ENCODE measurements at regions not wholly inside any gene's neighbourhood (a gene's known extent, or its start where the extent isn't known, plus 50 kb on each side); places are given as distances from the start of the nearest gene placed in this dataset.

GRCh38 chr17:62188713-62189112 lies 123.6 kb upstream of the MED13 start:
- Histone ChIP-seq H3K9me3 (ENCODE audit: control insufficient read depth, insufficient read depth, low read depth, low read length) (no peaks in the 10 kb centered on the region), H3K9ac (ENCODE audit: insufficient read depth, low read length) (no peak overlapping the region), H3K4me1 (ENCODE audit: control insufficient read depth, extremely low read depth, insufficient read depth, low read length) (no peaks in the 10 kb centered on the region), H3K79me2 (ENCODE audit: control insufficient read depth, insufficient read depth, low read length) (no peaks in the 10 kb centered on the region), H4K20me1 (ENCODE audit: control insufficient read depth, extremely low read depth, insufficient read depth, low read length) (no peaks in the 10 kb centered on the region), H3K27ac (ENCODE audit: insufficient read depth, low read length) (no peak overlapping the region), H3K4me2 (ENCODE audit: extremely low read depth, insufficient read depth, low read length) (no peak overlapping the region), H3K27me3 (ENCODE audit: control insufficient read depth, insufficient read depth, low read length) (no peaks in the 10 kb centered on the region), H2AFZ (ENCODE audit: low read length) (no peak overlapping the region), H3K4me3 (replicated peaks in 1 of 4; ENCODE audit: control extremely low read depth in 1 of 4, insufficient read depth in 1 of 4, low read depth in 3 of 4, low read length in 4 of 4) (no peak overlapping the region), H3K36me3 (ENCODE audit: control insufficient read depth, insufficient read depth, low read length) (no peaks in the 10 kb centered on the region)
- DNase-seq (ENCODE audit: low read depth in 2 of 2), result no peak
- TF ChIP-seq, protein P1, sequence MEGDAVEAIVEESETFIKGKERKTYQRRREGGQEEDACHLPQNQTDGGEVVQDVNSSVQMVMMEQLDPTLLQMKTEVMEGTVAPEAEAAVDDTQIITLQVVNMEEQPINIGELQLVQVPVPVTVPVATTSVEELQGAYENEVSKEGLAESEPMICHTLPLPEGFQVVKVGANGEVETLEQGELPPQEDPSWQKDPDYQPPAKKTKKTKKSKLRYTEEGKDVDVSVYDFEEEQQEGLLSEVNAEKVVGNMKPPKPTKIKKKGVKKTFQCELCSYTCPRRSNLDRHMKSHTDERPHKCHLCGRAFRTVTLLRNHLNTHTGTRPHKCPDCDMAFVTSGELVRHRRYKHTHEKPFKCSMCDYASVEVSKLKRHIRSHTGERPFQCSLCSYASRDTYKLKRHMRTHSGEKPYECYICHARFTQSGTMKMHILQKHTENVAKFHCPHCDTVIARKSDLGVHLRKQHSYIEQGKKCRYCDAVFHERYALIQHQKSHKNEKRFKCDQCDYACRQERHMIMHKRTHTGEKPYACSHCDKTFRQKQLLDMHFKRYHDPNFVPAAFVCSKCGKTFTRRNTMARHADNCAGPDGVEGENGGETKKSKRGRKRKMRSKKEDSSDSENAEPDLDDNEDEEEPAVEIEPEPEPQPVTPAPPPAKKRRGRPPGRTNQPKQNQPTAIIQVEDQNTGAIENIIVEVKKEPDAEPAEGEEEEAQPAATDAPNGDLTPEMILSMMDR (conservative IDR thresholded peaks at IDR 0.05 in 1 of 2, IDR thresholded peaks at IDR 0.05 in 1 of 2; ENCODE audit: low read depth in 1 of 2, low read length in 2 of 2), result no peak
- TF ChIP-seq EZH2 (IDR thresholded peaks at IDR 0.05; ENCODE audit: low read length, missing control alignments), result no peak

DNA sequence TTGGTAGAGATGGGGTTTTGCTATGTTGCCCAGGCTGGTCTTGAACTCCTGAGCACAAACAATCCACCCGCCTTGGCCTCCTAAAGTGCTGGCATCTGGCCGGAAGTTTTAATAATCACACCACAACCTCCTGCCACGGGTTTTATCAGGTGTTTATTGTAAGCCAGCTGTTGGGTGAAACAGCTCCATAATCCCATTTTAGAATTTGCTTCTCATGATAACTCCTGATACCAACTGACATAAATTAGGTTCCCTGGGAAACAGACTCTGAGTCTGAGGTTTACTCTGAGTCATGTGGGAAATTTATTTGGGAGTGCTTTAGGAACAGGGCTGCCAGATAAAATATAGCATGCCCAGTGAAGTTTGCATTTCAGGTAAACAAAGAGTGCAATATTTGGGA lies 122.6 kb upstream of the MED13 start:
- H3K36me3 ChIP-seq (ENCODE audit: control insufficient read depth, insufficient read depth, low read length), result no peaks in the 10 kb centered on the region
- H3K27me3 ChIP-seq (ENCODE audit: control insufficient read depth, insufficient read depth, low read length), result no peaks in the 10 kb centered on the region
- H3K4me3 ChIP-seq (replicated peaks in 1 of 4; ENCODE audit: control extremely low read depth in 1 of 4, insufficient read depth in 1 of 4, low read depth in 3 of 4, low read length in 4 of 4), result no peak overlapping the region
- TF ChIP-seq EZH2 (IDR thresholded peaks at IDR 0.05; ENCODE audit: low read length, missing control alignments), result no peak
- TF ChIP-seq, protein P1 (conservative IDR thresholded peaks at IDR 0.05 in 1 of 2, IDR thresholded peaks at IDR 0.05 in 1 of 2; ENCODE audit: low read depth in 1 of 2, low read length in 2 of 2), result no peak
- H3K4me1 ChIP-seq (ENCODE audit: control insufficient read depth, extremely low read depth, insufficient read depth, low read length), result no peaks in the 10 kb centered on the region
- no peak overlapping the region for H3K27ac ChIP-seq (ENCODE audit: insufficient read depth, low read length)
- no peaks in the 10 kb centered on the region for H3K79me2 ChIP-seq (ENCODE audit: control insufficient read depth, insufficient read depth, low read length)
- no peaks in the 10 kb centered on the region for H3K9me3 ChIP-seq (ENCODE audit: control insufficient read depth, insufficient read depth, low read depth, low read length)
- no peak overlapping the region for H3K9ac ChIP-seq (ENCODE audit: insufficient read depth, low read length)
- H4K20me1 ChIP-seq (ENCODE audit: control insufficient read depth, extremely low read depth, insufficient read depth, low read length), result no peaks in the 10 kb centered on the region
- no peak overlapping the region for H2AFZ ChIP-seq (ENCODE audit: low read length)
- H3K4me2 ChIP-seq (ENCODE audit: extremely low read depth, insufficient read depth, low read length), result no peak overlapping the region
- peak; percentile 25 to 59 for DNase-seq (ENCODE audit: low read depth in 2 of 2)

DNA sequence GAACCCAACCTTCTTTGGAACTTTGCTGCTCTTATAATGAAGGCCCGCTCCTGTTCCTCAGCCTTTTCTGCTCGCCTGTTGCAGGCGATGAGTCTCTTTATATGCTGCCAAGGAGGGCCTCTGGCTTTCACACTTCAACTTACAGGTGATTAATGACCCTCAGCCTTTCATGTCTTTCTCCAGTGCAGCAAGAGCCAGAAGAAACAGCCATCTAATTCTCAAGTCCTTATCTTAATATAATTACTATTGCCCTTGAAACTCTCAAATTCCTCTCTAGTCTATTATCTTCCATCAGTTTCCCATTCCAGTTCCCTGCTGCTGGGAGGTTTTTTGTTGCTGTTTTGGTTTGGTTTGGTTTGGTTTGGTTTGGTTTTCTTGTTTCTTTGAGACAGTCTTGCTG lies 121.8 kb upstream of the MED13 start:
- peak in 1 of 2 donors; percentile 11 for DNase-seq (ENCODE audit: low read depth in 2 of 2)
- no peaks in the 10 kb centered on the region for H4K20me1 ChIP-seq (ENCODE audit: control insufficient read depth, extremely low read depth, insufficient read depth, low read length)
- no peak overlapping the region for H2AFZ ChIP-seq (ENCODE audit: low read length)
- H3K4me3 ChIP-seq (replicated peaks in 1 of 4; ENCODE audit: control extremely low read depth in 1 of 4, insufficient read depth in 1 of 4, low read depth in 3 of 4, low read length in 4 of 4), result no peak overlapping the region
- H3K4me2 ChIP-seq (ENCODE audit: extremely low read depth, insufficient read depth, low read length), result no peak overlapping the region
- H3K9ac ChIP-seq (ENCODE audit: insufficient read depth, low read length), result no peak overlapping the region
- H3K27ac ChIP-seq (ENCODE audit: insufficient read depth, low read length), result no peak overlapping the region
- no peaks in the 10 kb centered on the region for H3K36me3 ChIP-seq (ENCODE audit: control insufficient read depth, insufficient read depth, low read length)
- no peaks in the 10 kb centered on the region for H3K4me1 ChIP-seq (ENCODE audit: control insufficient read depth, extremely low read depth, insufficient read depth, low read length)
- no peaks in the 10 kb centered on the region for H3K9me3 ChIP-seq (ENCODE audit: control insufficient read depth, insufficient read depth, low read depth, low read length)
- no peaks in the 10 kb centered on the region for H3K27me3 ChIP-seq (ENCODE audit: control insufficient read depth, insufficient read depth, low read length)
- TF ChIP-seq, protein P1 (conservative IDR thresholded peaks at IDR 0.05 in 1 of 2, IDR thresholded peaks at IDR 0.05 in 1 of 2; ENCODE audit: low read depth in 1 of 2, low read length in 2 of 2), result no peak
- TF ChIP-seq EZH2 (IDR thresholded peaks at IDR 0.05; ENCODE audit: low read length, missing control alignments), result no peak
- no peaks in the 10 kb centered on the region for H3K79me2 ChIP-seq (ENCODE audit: control insufficient read depth, insufficient read depth, low read length)
